Glomerular visceral epithelial cell (primary cell): ENCODE measurements at regions not wholly inside any gene's neighbourhood (a gene's known extent, or its start where the extent isn't known, plus 50 kb on each side); places are given as distances from the start of the nearest gene placed in this dataset.
A peak's percentile ranks its signal among the peaks of the same experiment; 100 is the strongest.

Experiments used
- DNase-seq: peaks from one replicate; pipeline ENCODE4 v3.0.0-alpha.2; 2016; ENCODE audit errors: extremely low spot score

- DNase-seq: no peak
Observed at GRCh38 chr6:99073223-99073622, 125.5 kb upstream of the FBXL4 start.

GRCh38 chr6:99066044-99066443 lies 118.3 kb upstream of the FBXL4 start:
- DNase-seq: no peak

- no peak for DNase-seq
Observed at GRCh38 chr6:99064834-99065233, 117.1 kb upstream of the FBXL4 start.

- DNase-seq: no peak
Observed at GRCh38 chr6:99036672-99037071, 88.9 kb upstream of the FBXL4 start.

GRCh38 chr6:99032396-99032795 lies 84.7 kb upstream of the FBXL4 start:
- DNase-seq: no peak

GRCh38 chr6:99031957-99032356 lies 84.2 kb upstream of the FBXL4 start:
- DNase-seq: no peak

- DNase-seq: no peak
Observed at GRCh38 chr6:99030915-99031314, 83.2 kb upstream of the FBXL4 start.

- DNase-seq: peak; percentile 63
Observed at GRCh38 chr6:99026135-99026534, 78.4 kb upstream of the FBXL4 start.

- no peak for DNase-seq
Observed at GRCh38 chr6:99024089-99024488, 76.3 kb upstream of the FBXL4 start.

- DNase-seq: no peak
Observed at GRCh38 chr6:99022039-99022609, 74.4 kb upstream of the FBXL4 start.

GRCh38 chr6:99019381-99019780 lies 71.6 kb upstream of the FBXL4 start:
- DNase-seq: peak; percentile 62

- DNase-seq: no peak
Observed at GRCh38 chr6:99017150-99017549, 69.4 kb upstream of the FBXL4 start.

- DNase-seq: peak; percentile 90
Observed at GRCh38 chr6:99016355-99016754, 68.6 kb upstream of the FBXL4 start.

GRCh38 chr6:99014061-99014460 lies 66.3 kb upstream of the FBXL4 start:
- DNase-seq: no peak

GRCh38 chr6:99013661-99014060 lies 65.9 kb upstream of the FBXL4 start:
- DNase-seq: peak; percentile 48

- peak; percentile 96 for DNase-seq
Observed at GRCh38 chr6:99013145-99013544, 65.4 kb upstream of the FBXL4 start.

GRCh38 chr6:99011151-99011550 lies 63.4 kb upstream of the FBXL4 start:
- DNase-seq: peak; percentile 20

GRCh38 chr6:99002831-99003230 lies 55.1 kb upstream of the FBXL4 start:
- DNase-seq: no peak

- DNase-seq: no peak
Observed at GRCh38 chr6:98998103-98998502, 50.4 kb upstream of the FBXL4 start.
